Fibroblast of pulmonary artery (primary cell): ENCODE measurements at regions not wholly inside any gene's neighbourhood (a gene's known extent, or its start where the extent isn't known, plus 50 kb on each side); places are given as distances from the start of the nearest gene placed in this dataset.

Experiments used
- DNase-seq: peaks from one replicate; pipeline ENCODE4 v3.0.0-alpha.2; 2010; ENCODE audit warnings: low read depth
- H3K4me3 ChIP-seq: replicated peaks from 2 replicates; pipeline ENCODE4 v1.5.1; 2011; ENCODE audit warnings: low read depth, mild to moderate bottlenecking, control low read depth, low read length, moderate library complexity
- TF ChIP-seq, protein P1 (sequence below): IDR thresholded peaks from 2 replicates; pipeline ENCODE4 v1.5.1; 2011; ENCODE audit warnings: mild to moderate bottlenecking, control low read depth, low read length, inconsistent platforms; ENCODE audit errors: missing control alignments

DNA sequence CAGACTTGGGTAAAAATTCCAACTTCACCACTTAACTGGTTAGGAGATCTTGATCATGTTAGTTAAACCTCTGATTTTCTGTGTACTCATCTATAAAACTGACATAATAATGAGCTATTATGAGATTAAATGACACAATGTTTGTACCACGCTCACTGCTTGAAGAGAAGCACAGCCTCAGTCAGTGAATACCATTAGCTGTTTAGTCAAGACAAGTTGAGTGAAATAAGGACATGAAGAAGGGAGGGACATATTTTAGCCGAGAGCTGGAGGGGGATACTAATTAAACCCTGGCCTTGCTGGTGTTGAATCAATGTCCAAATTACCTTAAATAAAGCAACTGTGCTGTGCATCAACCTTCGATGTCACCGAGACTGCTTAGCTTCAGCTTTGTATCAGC lies 105.1 kb upstream of the TOX3 start:
- DNase-seq: no peak
- TF ChIP-seq, protein P1, sequence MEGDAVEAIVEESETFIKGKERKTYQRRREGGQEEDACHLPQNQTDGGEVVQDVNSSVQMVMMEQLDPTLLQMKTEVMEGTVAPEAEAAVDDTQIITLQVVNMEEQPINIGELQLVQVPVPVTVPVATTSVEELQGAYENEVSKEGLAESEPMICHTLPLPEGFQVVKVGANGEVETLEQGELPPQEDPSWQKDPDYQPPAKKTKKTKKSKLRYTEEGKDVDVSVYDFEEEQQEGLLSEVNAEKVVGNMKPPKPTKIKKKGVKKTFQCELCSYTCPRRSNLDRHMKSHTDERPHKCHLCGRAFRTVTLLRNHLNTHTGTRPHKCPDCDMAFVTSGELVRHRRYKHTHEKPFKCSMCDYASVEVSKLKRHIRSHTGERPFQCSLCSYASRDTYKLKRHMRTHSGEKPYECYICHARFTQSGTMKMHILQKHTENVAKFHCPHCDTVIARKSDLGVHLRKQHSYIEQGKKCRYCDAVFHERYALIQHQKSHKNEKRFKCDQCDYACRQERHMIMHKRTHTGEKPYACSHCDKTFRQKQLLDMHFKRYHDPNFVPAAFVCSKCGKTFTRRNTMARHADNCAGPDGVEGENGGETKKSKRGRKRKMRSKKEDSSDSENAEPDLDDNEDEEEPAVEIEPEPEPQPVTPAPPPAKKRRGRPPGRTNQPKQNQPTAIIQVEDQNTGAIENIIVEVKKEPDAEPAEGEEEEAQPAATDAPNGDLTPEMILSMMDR: no peak
- no peak overlapping the region for H3K4me3 ChIP-seq

DNA sequence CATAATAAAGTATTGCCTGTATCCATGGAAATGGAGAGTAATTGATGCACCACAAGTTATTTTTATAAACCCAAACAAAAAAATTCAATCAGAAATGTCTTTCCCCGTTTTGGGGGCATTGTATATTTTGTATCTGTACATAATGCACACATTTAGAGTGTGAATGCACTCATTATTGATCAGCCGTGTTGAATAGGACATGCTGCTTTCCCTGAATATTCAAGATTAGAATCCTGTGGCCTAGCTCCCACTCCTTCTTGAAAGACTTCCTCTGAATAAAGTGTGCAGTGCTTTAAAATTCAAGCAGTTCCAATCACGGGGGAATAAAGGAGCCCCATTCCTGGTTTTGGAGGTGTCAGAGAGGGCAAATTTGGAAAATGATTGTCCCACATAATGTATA lies 103.8 kb upstream of the TOX3 start:
- TF ChIP-seq, protein P1: no peak
- no peak for DNase-seq
- no peak overlapping the region for H3K4me3 ChIP-seq

DNA sequence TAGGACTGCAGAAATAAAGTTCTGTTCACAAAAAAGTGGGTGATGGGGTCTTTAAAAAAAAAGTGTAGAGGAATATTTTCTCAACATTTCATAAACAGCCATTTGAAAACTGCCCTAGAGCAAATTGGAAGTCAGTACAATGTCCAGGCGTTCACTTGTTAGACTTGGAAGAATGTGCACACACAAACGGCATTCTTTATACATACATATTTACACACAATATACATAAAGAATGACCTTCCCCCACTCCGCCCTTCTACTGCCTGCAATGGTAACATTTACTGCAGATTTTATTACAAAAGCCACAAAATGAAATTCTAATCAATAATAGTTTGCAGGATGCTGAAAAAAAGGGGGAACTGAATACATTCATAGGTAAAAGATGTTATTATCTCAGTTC lies 103.4 kb upstream of the TOX3 start:
- TF ChIP-seq, protein P1: no peak
- no peak overlapping the region for H3K4me3 ChIP-seq
- no peak for DNase-seq

DNA sequence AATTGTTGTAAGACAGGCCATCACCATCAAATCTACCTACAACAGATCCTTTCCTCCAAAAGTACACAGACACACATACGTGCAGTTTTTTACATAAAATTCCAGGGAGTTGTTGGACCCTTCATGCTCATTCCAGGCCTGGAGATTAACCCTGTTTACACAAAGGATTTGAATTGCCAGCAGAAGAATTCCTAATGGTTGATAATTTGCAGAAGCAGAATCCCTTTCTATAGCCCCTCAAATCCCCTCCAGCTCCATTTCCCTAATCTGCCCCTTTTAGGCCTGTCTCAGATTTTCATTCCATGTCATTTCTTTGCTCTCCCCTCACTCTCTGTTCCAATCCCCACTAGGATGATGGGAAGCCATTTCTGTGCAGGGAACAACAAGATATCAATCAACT lies 102.9 kb upstream of the TOX3 start:
- H3K4me3 ChIP-seq: no peak overlapping the region
- TF ChIP-seq, protein P1: no peak
- no peak for DNase-seq

DNA sequence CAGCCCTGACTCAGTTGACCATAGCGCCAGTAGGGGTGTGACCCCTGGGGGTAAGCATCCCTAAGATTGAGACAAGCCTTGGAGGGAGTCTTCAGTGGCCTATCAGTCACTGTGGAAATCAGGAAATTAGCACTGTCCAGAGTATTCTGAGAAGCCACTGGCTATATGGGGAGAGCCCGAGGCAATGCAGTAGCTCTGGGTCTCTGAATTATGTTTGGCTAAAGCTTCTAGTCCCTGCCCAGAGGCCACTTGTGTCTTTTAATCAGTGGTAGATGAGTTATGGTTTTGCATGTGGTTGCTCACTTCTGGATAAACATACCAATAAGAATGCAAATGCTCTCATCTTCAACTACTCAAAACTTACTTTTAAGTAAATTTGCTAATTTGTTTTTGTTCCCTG lies 100.6 kb upstream of the TOX3 start:
- TF ChIP-seq, protein P1: no peak
- H3K4me3 ChIP-seq: no peak overlapping the region
- no peak for DNase-seq

DNA sequence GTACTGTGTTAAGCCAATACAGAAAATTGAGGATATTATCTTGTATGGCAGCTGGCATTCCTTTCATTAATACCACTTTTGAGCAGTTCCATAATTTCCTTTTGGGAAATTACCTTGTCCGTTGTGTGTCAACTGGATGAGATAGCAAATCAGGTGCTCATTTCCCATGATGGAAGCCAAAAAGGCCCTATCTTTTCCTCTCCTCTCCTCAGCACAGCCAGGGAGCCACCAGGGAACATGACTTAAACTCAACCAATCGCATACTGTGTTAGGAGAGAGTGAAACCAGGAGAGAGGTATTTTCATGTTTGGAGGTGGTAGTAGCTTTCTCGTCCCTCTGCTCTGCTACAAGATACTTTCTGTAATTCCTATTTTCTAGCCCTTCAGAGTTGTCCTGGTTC lies 96.1 kb upstream of the TOX3 start:
- TF ChIP-seq, protein P1: no peak
- H3K4me3 ChIP-seq: no peak overlapping the region
- DNase-seq: no peak

DNA sequence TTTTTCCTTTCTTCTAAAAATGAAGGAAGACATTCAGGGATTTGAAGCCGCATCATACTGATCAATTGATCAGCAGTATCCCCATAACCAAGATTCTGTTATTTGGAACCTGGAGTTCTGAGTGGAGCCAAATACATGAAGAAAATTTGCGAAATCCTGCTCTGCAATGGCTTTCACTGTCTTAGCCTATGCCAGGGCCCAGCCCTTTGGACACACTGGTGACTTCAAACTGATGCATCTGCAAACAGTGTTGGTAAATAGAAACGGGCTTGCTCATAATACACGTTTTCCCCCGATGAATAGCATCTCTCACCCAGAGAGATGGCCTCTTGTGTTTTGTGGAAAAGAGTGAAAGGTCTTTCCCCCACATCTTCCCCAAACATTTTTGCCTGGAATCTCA lies 87.6 kb upstream of the TOX3 start:
- no peak for DNase-seq
- H3K4me3 ChIP-seq: no peak overlapping the region
- TF ChIP-seq, protein P1: no peak
